ENCODE measurements at regions not wholly inside any gene's neighbourhood (a gene's known extent, or its start where the extent isn't known, plus 50 kb on each side); places are given as distances from the start of the nearest gene placed in this dataset.

- no peak for FAIRE-seq
- no peak for DNase-seq (ENCODE audit: insufficient read length, low spot score)
Measured at GRCh38 chr10:10317151-10317550, 700.5 kb upstream of the CELF2 start.

GRCh38 chr10:10318856-10319255, 698.8 kb upstream of the CELF2 start:
- no peak for FAIRE-seq
- DNase-seq (ENCODE audit: insufficient read length, low spot score), result no peak

DNA sequence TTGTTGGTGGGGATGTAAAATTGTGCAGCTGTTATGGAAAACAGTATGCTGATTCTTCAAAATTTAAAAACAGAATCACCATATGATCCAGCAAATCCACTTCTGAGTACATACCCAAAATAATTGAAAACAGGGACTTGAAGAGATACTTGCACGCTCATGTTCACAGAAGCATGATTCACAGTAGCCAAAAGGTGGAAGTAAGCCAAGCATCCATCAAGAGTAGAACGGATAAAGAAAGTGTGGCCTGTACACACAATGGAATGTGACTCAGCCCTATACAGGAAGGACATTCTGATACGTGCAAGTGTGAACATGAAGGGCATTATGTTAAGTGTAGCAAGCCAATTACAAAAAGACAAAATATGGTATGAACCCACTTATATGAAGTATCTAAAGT, 696.7 kb upstream of the CELF2 start:
- FAIRE-seq (no peak), DNase-seq (ENCODE audit: insufficient read length, low spot score) (no peak)

GRCh38 chr10:10326116-10326515, 691.6 kb upstream of the CELF2 start:
- DNase-seq (ENCODE audit: insufficient read length, low spot score) (no peak), FAIRE-seq (no peak)

DNA sequence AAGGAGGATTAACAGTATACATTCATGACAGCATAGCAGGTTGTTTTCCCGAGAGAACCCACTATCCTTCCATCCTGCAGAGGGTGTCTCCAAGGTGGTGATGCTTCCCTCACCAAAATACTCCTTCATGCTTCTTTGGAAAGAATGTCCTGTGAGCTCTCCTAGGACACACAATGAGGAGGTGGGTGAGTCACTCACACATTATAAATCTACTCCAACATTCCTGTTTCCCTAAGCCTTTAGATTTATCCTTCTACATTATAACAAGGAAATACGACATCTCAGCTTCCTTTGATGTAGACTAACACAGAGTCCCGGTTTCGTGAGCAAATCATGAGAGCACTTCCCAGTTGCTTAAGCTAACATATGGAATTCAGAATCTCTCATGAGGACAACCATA, 689.7 kb upstream of the CELF2 start:
- no peak for DNase-seq (ENCODE audit: insufficient read length, low spot score)
- FAIRE-seq, result no peak

GRCh38 chr10:10330418-10330817, 687.3 kb upstream of the CELF2 start:
- DNase-seq (ENCODE audit: insufficient read length, low spot score) (no peak), FAIRE-seq (no peak)

DNA sequence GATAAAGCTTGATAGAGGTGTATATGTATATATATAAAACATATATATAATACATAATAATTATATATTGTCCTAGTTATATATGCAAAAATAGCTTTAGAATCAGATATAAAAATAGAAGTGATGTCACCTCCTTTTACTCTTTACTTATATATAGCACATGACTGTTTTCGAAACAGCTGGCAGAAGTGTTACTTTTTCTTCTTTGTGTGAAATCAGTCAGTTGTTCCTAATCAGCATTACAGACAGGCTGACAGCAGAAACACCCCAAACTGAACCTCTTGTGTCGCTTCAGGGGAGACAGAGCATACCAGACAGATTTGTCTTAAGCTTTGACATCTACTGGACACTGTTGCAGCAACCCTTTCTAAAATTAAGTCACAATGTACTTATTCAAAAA, 684.9 kb upstream of the CELF2 start:
- DNase-seq (ENCODE audit: insufficient read length, low spot score) (no peak), FAIRE-seq (no peak)

DNA sequence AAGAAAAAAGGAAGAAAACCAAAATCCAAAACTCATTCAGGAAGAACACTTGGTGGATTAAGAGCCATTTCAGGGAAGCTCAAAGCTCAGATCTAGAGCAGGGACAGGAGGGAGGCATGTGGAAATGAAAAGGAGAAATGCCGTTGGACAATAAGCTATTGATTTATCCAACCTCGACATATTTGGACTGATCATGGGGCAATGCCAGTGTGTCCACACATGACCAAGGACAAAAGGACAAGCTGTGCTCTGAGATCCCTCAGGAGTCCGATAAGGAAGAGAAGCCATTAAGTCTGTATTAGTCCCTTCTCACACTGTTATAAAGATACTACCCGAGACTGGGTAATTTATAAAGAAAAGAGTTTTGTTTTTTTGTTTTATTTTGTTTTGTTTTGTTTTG, 684.0 kb upstream of the CELF2 start:
- DNase-seq (ENCODE audit: insufficient read length, low spot score), result no peak

GRCh38 chr10:10338339-10338738, 679.3 kb upstream of the CELF2 start:
- no peak for DNase-seq (ENCODE audit: insufficient read length, low spot score)
- FAIRE-seq, result no peak

More for the DNA sequence above, 684.0 kb upstream of the CELF2 start:
- no peak for FAIRE-seq

DNA sequence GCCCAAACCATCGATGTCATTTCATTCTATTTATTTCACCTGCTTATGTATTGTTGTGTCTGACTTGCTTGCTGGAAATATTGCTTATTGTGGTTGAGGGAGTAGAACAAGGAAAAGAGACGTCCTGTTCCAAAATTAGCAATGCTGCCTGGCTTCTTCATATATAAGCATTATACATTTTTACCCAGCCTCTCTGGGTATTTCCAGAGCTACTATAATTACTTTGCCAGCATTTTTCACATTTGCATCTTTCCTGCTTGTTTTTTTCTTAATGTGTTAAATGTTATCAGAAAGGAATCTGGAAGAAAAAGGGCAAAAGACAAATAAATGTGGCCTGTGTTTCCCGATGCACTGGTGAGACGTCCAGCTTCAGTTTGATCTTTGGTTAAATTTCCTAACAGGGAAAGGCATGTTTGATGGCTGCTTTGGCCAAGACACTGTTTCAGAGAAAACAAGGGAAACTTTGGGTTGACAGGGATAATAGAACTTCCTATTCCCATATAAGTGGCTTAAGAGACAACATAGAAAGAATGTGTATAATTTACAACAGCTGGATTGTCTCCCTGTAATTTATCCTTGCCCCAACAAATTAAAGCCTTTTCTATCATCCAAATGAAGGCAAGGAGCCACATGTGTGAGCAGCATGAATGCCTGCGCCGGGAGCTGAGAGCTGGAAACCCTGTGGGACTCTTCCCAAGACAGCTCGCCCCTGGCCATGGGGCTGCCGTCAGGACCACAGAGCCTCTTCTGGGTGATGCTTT, 671.1 kb upstream of the CELF2 start:
- no peak for FAIRE-seq

GRCh38 chr10:10350050-10350449, 667.6 kb upstream of the CELF2 start:
- FAIRE-seq (no peak), DNase-seq (ENCODE audit: insufficient read length, low spot score) (no peak)

More for the DNA sequence above, 671.1 kb upstream of the CELF2 start:
- DNase-seq (ENCODE audit: insufficient read length, low spot score), result no peak

- no peak for FAIRE-seq
- no peak for DNase-seq (ENCODE audit: insufficient read length, low spot score)
Measured at GRCh38 chr10:10351451-10351850, 666.2 kb upstream of the CELF2 start.

DNA sequence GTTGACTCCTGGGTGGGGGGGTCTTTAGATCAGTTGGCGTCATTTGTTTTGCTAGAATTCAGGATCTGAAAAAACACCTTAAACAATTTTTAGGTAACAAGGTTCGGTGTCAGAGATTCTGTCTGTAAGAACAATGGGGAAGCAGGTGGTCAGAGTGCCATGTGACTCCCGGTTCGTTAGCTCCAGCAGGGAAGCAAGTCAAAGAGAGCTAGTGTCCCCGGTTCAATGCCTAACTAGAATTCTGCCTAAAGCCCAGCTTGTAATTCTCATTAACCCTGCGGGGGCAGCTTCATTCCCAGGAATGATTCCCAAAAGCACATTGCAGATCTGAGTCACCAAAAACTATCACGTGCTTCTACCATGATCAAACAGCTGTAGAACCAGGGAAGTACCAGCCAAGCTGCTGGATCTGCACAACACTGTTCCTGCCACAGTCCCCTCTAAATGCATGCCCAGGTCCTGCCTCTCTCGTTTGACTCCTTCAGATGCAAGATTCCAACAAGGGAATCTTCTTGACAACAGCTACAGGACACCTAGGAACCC, 664.3 kb upstream of the CELF2 start:
- FAIRE-seq (no peak), DNase-seq (ENCODE audit: insufficient read length, low spot score) (no peak)

DNA sequence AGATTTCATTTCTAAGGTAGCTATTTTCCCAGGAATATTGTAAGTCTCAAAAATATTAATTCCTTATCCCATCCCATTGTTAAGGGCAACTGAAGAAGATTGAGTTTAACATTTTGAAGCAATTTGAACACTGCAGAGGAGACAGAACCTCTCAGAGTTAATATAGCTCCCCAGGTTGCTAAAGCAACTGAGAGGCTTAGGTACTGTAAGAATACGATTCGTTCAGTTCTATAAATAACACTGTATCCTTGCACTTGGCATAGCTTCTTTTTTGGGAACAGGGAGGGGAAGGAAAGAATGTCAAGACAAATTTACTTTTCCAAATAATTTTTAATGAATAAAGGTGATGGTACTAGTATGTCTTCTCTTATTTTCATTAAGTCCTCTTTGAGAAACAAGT, 658.4 kb upstream of the CELF2 start:
- DNase-seq (ENCODE audit: insufficient read length, low spot score) (no peak), FAIRE-seq (no peak)

- FAIRE-seq (no peak), DNase-seq (ENCODE audit: insufficient read length, low spot score) (no peak)
Measured at GRCh38 chr10:10361301-10361885, 656.3 kb upstream of the CELF2 start.

DNA sequence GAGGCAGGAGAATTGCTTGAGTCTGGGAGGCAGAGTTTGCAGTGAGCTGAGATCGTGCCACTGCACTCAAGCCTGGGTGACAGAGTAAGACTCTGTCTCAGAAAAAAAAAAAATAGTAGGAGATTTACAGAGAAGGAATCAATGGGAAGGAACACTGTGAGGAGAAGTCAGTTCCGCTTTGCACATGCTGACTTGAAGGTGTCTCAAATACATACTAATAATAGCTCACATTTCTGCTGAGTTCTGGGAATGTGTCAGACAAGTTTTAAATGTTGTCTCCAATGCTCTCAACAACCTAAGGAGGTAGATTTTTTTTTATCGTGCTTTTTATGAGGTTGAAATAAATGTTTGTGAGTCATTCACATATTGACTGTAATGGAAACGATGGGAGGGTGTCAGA, 654.9 kb upstream of the CELF2 start:
- FAIRE-seq (no peak), DNase-seq (ENCODE audit: insufficient read length, low spot score) (no peak)

GRCh38 chr10:10363217-10363616, 654.5 kb upstream of the CELF2 start:
- DNase-seq (ENCODE audit: insufficient read length, low spot score) (no peak), FAIRE-seq (no peak)

GRCh38 chr10:10364902-10365301, 652.8 kb upstream of the CELF2 start:
- FAIRE-seq (no peak), DNase-seq (ENCODE audit: insufficient read length, low spot score) (no peak)

GRCh38 chr10:10365676-10366075, 652.0 kb upstream of the CELF2 start:
- FAIRE-seq (no peak), DNase-seq (ENCODE audit: insufficient read length, low spot score) (no peak)

DNA sequence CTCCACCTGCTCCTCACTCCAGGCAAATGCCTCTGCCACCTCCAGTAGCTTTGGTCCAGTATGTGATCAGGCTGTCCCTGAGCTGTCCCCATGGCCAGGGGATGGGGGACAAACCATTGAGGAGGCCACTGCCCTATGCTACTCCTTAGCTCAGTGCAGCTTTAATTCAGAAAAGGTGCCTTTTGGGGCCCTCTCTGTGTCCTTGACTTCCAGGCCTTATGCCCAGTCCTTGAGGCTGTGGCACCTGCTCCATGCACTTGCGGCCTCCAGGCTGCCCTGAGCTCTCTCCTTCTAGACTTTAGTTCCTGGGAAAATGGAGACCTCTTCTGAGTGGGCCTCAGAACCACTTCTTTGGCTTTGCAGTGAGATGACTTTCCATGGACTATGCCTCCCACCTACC, 650.8 kb upstream of the CELF2 start:
- DNase-seq (ENCODE audit: insufficient read length, low spot score) (no peak), FAIRE-seq (no peak)

DNA sequence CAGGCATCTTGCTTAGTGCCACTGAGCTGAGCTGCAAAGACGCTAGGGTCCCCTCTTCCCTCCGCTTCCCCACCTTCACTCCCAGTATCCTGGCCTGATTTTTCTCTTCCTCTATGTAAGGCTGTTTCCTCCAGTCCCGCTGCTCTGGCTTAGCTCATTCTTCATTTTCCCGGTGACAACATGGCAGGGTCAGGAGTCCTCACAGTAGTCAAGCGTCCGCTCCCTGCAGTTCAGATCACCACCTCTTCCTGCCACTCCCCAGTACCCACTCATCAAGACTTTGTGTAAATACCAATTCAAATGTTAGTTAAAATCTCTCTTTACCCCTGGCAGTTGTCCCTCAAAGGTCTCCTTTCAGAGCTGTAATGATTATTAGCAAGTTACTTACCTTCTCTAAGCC, 650.4 kb upstream of the CELF2 start:
- FAIRE-seq (no peak), DNase-seq (ENCODE audit: insufficient read length, low spot score) (no peak)

DNA sequence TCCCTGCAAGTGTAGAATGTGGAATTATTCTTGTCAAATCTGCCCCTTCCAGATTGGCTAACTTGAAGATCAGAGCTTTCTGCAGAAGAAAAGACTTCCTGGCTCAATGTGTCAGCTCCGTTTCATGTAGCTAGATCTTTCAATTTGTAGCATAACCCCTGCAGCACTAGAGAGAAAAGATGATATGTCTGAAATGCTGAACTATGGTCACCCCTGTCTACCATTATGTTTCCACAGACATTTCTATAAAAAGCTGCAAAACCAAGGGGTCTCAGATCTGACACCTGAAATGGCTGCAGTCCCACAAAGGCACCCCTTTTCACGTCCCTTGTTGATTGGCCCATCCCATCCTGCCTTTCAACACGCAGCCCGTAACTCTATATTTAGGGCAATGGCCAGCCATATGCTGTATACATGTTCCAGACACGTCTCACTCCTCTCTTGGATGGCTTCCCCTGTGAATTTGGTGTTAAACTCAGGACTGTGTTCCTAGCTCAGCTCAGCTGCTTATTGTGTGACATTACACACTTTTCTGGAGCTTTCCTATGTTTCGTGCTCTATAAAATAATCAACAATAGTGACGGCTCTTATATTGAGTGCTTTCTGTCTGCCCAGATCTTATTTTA, 648.6 kb upstream of the CELF2 start:
- no peak for DNase-seq (ENCODE audit: insufficient read length, low spot score)

More for the DNA sequence above, 648.6 kb upstream of the CELF2 start:
- FAIRE-seq, result no peak

Data from HTR-8/SVneo (cell line).